ENCODE measurements at regions not wholly inside any gene's neighbourhood (a gene's known extent, or its start where the extent isn't known, plus 50 kb on each side); places are given as distances from the start of the nearest gene placed in this dataset.

GRCh38 chr2:58971511-58972360 lies 730.6 kb upstream of the FANCL start:
- ATAC-seq (replicated peaks; ENCODE audit: extremely low read depth, poor library complexity, severe bottlenecking) = no peak

GRCh38 chr2:58970365-58970764 lies 729.2 kb upstream of the FANCL start:
- no peaks in the 10 kb centered on the region for H3K36me3 Mint-ChIP-seq (ENCODE audit: insufficient read depth)

More at GRCh38 chr2:58971511-58972360, 730.6 kb upstream of the FANCL start:
- no peaks in the 10 kb centered on the region for H3K4me1 Mint-ChIP-seq
- H3K27ac Mint-ChIP-seq (ENCODE audit: low read depth) = no peak overlapping the region
- H3K4me3 Mint-ChIP-seq = no peak overlapping the region
- DNase-seq (ENCODE audit: low spot score in 2 of 2) = no peak
- no peaks in the 10 kb centered on the region for H3K36me3 Mint-ChIP-seq (ENCODE audit: insufficient read depth)
- H3K27me3 Mint-ChIP-seq = no peaks in the 10 kb centered on the region
- peaks cover 8% of the 10 kb centered on the region for H3K9me3 Mint-ChIP-seq

GRCh38 chr2:58968885-58969284 lies 727.8 kb upstream of the FANCL start:
- no peak for DNase-seq (ENCODE audit: low spot score in 2 of 2)
- Mint-ChIP-seq H3K36me3 (ENCODE audit: insufficient read depth) (no peaks in the 10 kb centered on the region), H3K4me3 (no peak overlapping the region), H3K4me1 (no peaks in the 10 kb centered on the region), H3K9me3 (peaks cover 5% of the 10 kb centered on the region), H3K27me3 (no peaks in the 10 kb centered on the region), H3K27ac (ENCODE audit: low read depth) (no peak overlapping the region)
- ATAC-seq (replicated peaks; ENCODE audit: extremely low read depth, poor library complexity, severe bottlenecking) = no peak

More at GRCh38 chr2:58970365-58970764, 729.2 kb upstream of the FANCL start:
- DNase-seq (ENCODE audit: low spot score in 2 of 2) (no peak), ATAC-seq (replicated peaks; ENCODE audit: extremely low read depth, poor library complexity, severe bottlenecking) (no peak)
- no peaks in the 10 kb centered on the region for H3K27me3 Mint-ChIP-seq
- no peak overlapping the region for H3K27ac Mint-ChIP-seq (ENCODE audit: low read depth)
- H3K4me1 Mint-ChIP-seq = no peaks in the 10 kb centered on the region
- H3K4me3 Mint-ChIP-seq = no peak overlapping the region
- H3K9me3 Mint-ChIP-seq = peaks cover 5% of the 10 kb centered on the region

GRCh38 chr2:58967736-58968135 lies 726.6 kb upstream of the FANCL start:
- Mint-ChIP-seq H3K9me3 (peaks cover 5% of the 10 kb centered on the region), H3K4me1 (no peaks in the 10 kb centered on the region), H3K27ac (ENCODE audit: low read depth) (no peak overlapping the region), H3K27me3 (no peaks in the 10 kb centered on the region), H3K4me3 (no peak overlapping the region), H3K36me3 (ENCODE audit: insufficient read depth) (no peaks in the 10 kb centered on the region)
- ATAC-seq (replicated peaks; ENCODE audit: extremely low read depth, poor library complexity, severe bottlenecking) (no peak), DNase-seq (ENCODE audit: low spot score in 2 of 2) (no peak)

- no peak overlapping the region for H3K27ac Mint-ChIP-seq (ENCODE audit: low read depth)
- no peak for ATAC-seq (replicated peaks; ENCODE audit: extremely low read depth, poor library complexity, severe bottlenecking)
- no peaks in the 10 kb centered on the region for H3K4me1 Mint-ChIP-seq
Observed at GRCh38 chr2:58965602-58966001, 724.5 kb upstream of the FANCL start.

GRCh38 chr2:58959996-58960395 lies 718.9 kb upstream of the FANCL start:
- DNase-seq (ENCODE audit: low spot score in 2 of 2) (no peak), ATAC-seq (replicated peaks; ENCODE audit: extremely low read depth, poor library complexity, severe bottlenecking) (no peak)
- no peaks in the 10 kb centered on the region for H3K36me3 Mint-ChIP-seq (ENCODE audit: insufficient read depth)
- H3K4me3 Mint-ChIP-seq = no peak overlapping the region
- H3K9me3 Mint-ChIP-seq = no peaks in the 10 kb centered on the region
- no peaks in the 10 kb centered on the region for H3K27me3 Mint-ChIP-seq
- H3K27ac Mint-ChIP-seq (ENCODE audit: low read depth) = no peak overlapping the region
- no peaks in the 10 kb centered on the region for H3K4me1 Mint-ChIP-seq

More at GRCh38 chr2:58965602-58966001, 724.5 kb upstream of the FANCL start:
- no peak for DNase-seq (ENCODE audit: low spot score in 2 of 2)
- H3K4me3 Mint-ChIP-seq = no peak overlapping the region
- H3K9me3 Mint-ChIP-seq = peaks cover 5% of the 10 kb centered on the region
- no peaks in the 10 kb centered on the region for H3K36me3 Mint-ChIP-seq (ENCODE audit: insufficient read depth)
- H3K27me3 Mint-ChIP-seq = no peaks in the 10 kb centered on the region

GRCh38 chr2:58957188-58957840 lies 716.2 kb upstream of the FANCL start:
- H3K27me3 Mint-ChIP-seq = no peaks in the 10 kb centered on the region
- DNase-seq (ENCODE audit: low spot score in 2 of 2) (no peak), ATAC-seq (replicated peaks; ENCODE audit: extremely low read depth, poor library complexity, severe bottlenecking) (no peak)
- H3K27ac Mint-ChIP-seq (ENCODE audit: low read depth) = no peak overlapping the region
- H3K9me3 Mint-ChIP-seq = no peaks in the 10 kb centered on the region
- H3K4me3 Mint-ChIP-seq = no peak overlapping the region
- no peaks in the 10 kb centered on the region for H3K4me1 Mint-ChIP-seq
- no peaks in the 10 kb centered on the region for H3K36me3 Mint-ChIP-seq (ENCODE audit: insufficient read depth)

GRCh38 chr2:58954880-58955385 lies 713.8 kb upstream of the FANCL start:
- H3K36me3 Mint-ChIP-seq (ENCODE audit: insufficient read depth) = no peaks in the 10 kb centered on the region
- peaks cover 7% of the 10 kb centered on the region for H3K9me3 Mint-ChIP-seq
- no peaks in the 10 kb centered on the region for H3K27me3 Mint-ChIP-seq
- ATAC-seq (replicated peaks; ENCODE audit: extremely low read depth, poor library complexity, severe bottlenecking) (no peak), DNase-seq (ENCODE audit: low spot score in 2 of 2) (no peak)
- no peak overlapping the region for H3K4me3 Mint-ChIP-seq
- no peak overlapping the region for H3K27ac Mint-ChIP-seq (ENCODE audit: low read depth)
- H3K4me1 Mint-ChIP-seq = no peaks in the 10 kb centered on the region

GRCh38 chr2:58951722-58952121 lies 710.6 kb upstream of the FANCL start:
- Mint-ChIP-seq H3K4me3 (no peak overlapping the region), H3K9me3 (peaks cover 7% of the 10 kb centered on the region), H3K27me3 (no peaks in the 10 kb centered on the region), H3K27ac (ENCODE audit: low read depth) (no peak overlapping the region), H3K36me3 (ENCODE audit: insufficient read depth) (no peaks in the 10 kb centered on the region), H3K4me1 (no peaks in the 10 kb centered on the region)
- DNase-seq (ENCODE audit: low spot score in 2 of 2) = no peak
- no peak for ATAC-seq (replicated peaks; ENCODE audit: extremely low read depth, poor library complexity, severe bottlenecking)

- Mint-ChIP-seq H3K36me3 (ENCODE audit: insufficient read depth) (no peaks in the 10 kb centered on the region), H3K4me3 (no peak overlapping the region), H3K27me3 (no peaks in the 10 kb centered on the region)
Observed at GRCh38 chr2:58950795-58951462, 709.8 kb upstream of the FANCL start.

GRCh38 chr2:58939388-58939787 lies 698.3 kb upstream of the FANCL start:
- H3K27me3 Mint-ChIP-seq = no peaks in the 10 kb centered on the region
- no peaks in the 10 kb centered on the region for H3K4me1 Mint-ChIP-seq
- ATAC-seq (replicated peaks; ENCODE audit: extremely low read depth, poor library complexity, severe bottlenecking) = no peak
- H3K9me3 Mint-ChIP-seq = peaks cover 26% of the 10 kb centered on the region
- no peak overlapping the region for H3K4me3 Mint-ChIP-seq
- no peak overlapping the region for H3K27ac Mint-ChIP-seq (ENCODE audit: low read depth)
- no peaks in the 10 kb centered on the region for H3K36me3 Mint-ChIP-seq (ENCODE audit: insufficient read depth)
- no peak for DNase-seq (ENCODE audit: low spot score in 2 of 2)

More at GRCh38 chr2:58950795-58951462, 709.8 kb upstream of the FANCL start:
- ATAC-seq (replicated peaks; ENCODE audit: extremely low read depth, poor library complexity, severe bottlenecking) = no peak
- no peak overlapping the region for H3K27ac Mint-ChIP-seq (ENCODE audit: low read depth)
- H3K9me3 Mint-ChIP-seq = peaks cover 7% of the 10 kb centered on the region
- no peaks in the 10 kb centered on the region for H3K4me1 Mint-ChIP-seq
- no peak for DNase-seq (ENCODE audit: low spot score in 2 of 2)

GRCh38 chr2:58938988-58939387 lies 697.9 kb upstream of the FANCL start:
- H3K9me3 Mint-ChIP-seq = peaks cover 22% of the 10 kb centered on the region
- no peaks in the 10 kb centered on the region for H3K36me3 Mint-ChIP-seq (ENCODE audit: insufficient read depth)
- H3K4me3 Mint-ChIP-seq = no peak overlapping the region
- H3K27ac Mint-ChIP-seq (ENCODE audit: low read depth) = no peak overlapping the region
- ATAC-seq (replicated peaks; ENCODE audit: extremely low read depth, poor library complexity, severe bottlenecking) (no peak), DNase-seq (ENCODE audit: low spot score in 2 of 2) (no peak)
- H3K27me3 Mint-ChIP-seq = no peaks in the 10 kb centered on the region
- no peaks in the 10 kb centered on the region for H3K4me1 Mint-ChIP-seq
